CD4-positive, alpha-beta memory T cell (primary cell): ENCODE measurements at regions not wholly inside any gene's neighbourhood (a gene's known extent, or its start where the extent isn't known, plus 50 kb on each side); places are given as distances from the start of the nearest gene placed in this dataset.
A peak's percentile ranks its signal among the peaks of the same experiment; 100 is the strongest.

Experiments used
- CTCF ChIA-PET: fragments of 350-600 bp; sonication (Branson Sonifier 250); formaldehyde crosslinking; loops from one replicate; lab custom pipeline; 2021; ENCODE audit warnings: inconsistent platforms; ENCODE audit not compliant: partially characterized antibody; lab: Charles Lee
- POLR2A ChIA-PET: fragments of 350-600 bp; sonication (Branson Sonifier 250); formaldehyde crosslinking; loops from one replicate; lab custom pipeline; 2021; ENCODE audit not compliant: partially characterized antibody; lab: Charles Lee
- DNase-seq, 5 donors: peaks; one replicate each; pipeline versions ENCODE4 v3.0.0 to v3.0.0-alpha.2; 2020 to 2022; ENCODE audit warnings: mixed read lengths in 1 of 5
- H3K27ac ChIP-seq: one replicate; pipeline ENCODE4 v1.7.0; 2013; ENCODE audit warnings: low read depth, low read length
- H3K27me3 ChIP-seq: 2 replicates; pipeline ENCODE4 v1.7.0; 2013; ENCODE audit warnings: mild to moderate bottlenecking, low read length, moderate library complexity; ENCODE audit not compliant: insufficient read depth
- H3K36me3 ChIP-seq: 2 replicates; pipeline ENCODE4 v1.7.0; 2013; ENCODE audit warnings: mild to moderate bottlenecking, low read length, moderate library complexity; ENCODE audit not compliant: insufficient read depth
- H3K4me1 ChIP-seq: 2 replicates; pipeline ENCODE4 v1.7.0; 2013; ENCODE audit warnings: mild to moderate bottlenecking, low read length, moderate library complexity; ENCODE audit not compliant: insufficient read depth
- H3K4me3 ChIP-seq, 2 donors: one replicate each; pipeline ENCODE4 v1.7.0; 2013; ENCODE audit warnings: low read length in 2 of 2, mild to moderate bottlenecking in 1 of 2
- H3K9me3 ChIP-seq, 2 donors: one replicate each; pipeline ENCODE4 v1.7.0; 2013; ENCODE audit warnings: low read length in 2 of 2, control low read depth in 1 of 2; ENCODE audit not compliant: control insufficient read depth in 1 of 2
- H3K27ac Mint-ChIP-seq, 7 donors: one replicate each; pipeline ENCODE4 v1.8.0; 2020 to 2021; ENCODE audit warnings: mixed read lengths in 7 of 7, mild to moderate bottlenecking in 6 of 7, inconsistent platforms in 3 of 7, moderate library complexity in 3 of 7
- H3K27me3 Mint-ChIP-seq, 2 donors: one replicate each; pipeline ENCODE4 v1.8.0; 2020 to 2021; ENCODE audit warnings: mixed read lengths in 2 of 2
- H3K36me3 Mint-ChIP-seq, 2 donors: one replicate each; pipeline ENCODE4 v1.8.0; 2020 to 2021; ENCODE audit warnings: mixed read lengths in 2 of 2, inconsistent platforms in 1 of 2, mild to moderate bottlenecking in 1 of 2
- H3K4me1 Mint-ChIP-seq, 4 donors: one replicate each; pipeline ENCODE4 v1.8.0; 2020 to 2021; ENCODE audit warnings: mixed read lengths in 4 of 4, mild to moderate bottlenecking in 1 of 4
- H3K4me3 Mint-ChIP-seq, 8 donors: one replicate each; pipeline ENCODE4 v1.8.0; 2020 to 2021; ENCODE audit warnings: mixed read lengths in 8 of 8, mild to moderate bottlenecking in 7 of 8, moderate library complexity in 6 of 8, inconsistent platforms in 3 of 8
- H3K9me3 Mint-ChIP-seq, 8 donors: one replicate each; pipeline ENCODE4 v1.8.0; 2020 to 2021; ENCODE audit warnings: mixed read lengths in 8 of 8, mild to moderate bottlenecking in 5 of 8, inconsistent platforms in 3 of 8, moderate library complexity in 1 of 8
- intact Hi-C: fragments of 100-400 bp; cut with micrococcal nuclease; formaldehyde crosslinking; loops from one replicate; pipeline ENCODE4 v1.15.1; 2023

- H3K27me3 ChIP-seq = no peaks in the 10 kb centered on the region
- H3K4me1 ChIP-seq = no peaks in the 10 kb centered on the region
- intact Hi-C loops = no loop called here
- H3K9me3 ChIP-seq = no peaks in the 10 kb centered on the region
- CTCF ChIA-PET = interaction anchor here (1.5 to 3.1 kb wide), 2 partner anchors 17 to 29 kb away, joined by 3 to 14 read pairs; no protein-coding TSS in a partner anchor
- Mint-ChIP-seq H3K4me1 (no peaks in the 10 kb centered on the region), H3K9me3 (peaks cover 0 to 3% (median 0%) of the 10 kb centered on the region in 8 donors), H3K27ac (no peak overlapping the region), H3K36me3 (no peaks in the 10 kb centered on the region), H3K27me3 (no peaks in the 10 kb centered on the region), H3K4me3 (no peak overlapping the region)
- H3K4me3 ChIP-seq = no peak overlapping the region
- POLR2A ChIA-PET = no interaction called here
- no peak overlapping the region for H3K27ac ChIP-seq
- no peak for DNase-seq
- H3K36me3 ChIP-seq = no peaks in the 10 kb centered on the region
Observed at GRCh38 chr9:18237776-18238175, 236.2 kb upstream of the ADAMTSL1 start.

- H3K9me3 ChIP-seq = no peaks in the 10 kb centered on the region
- no peak overlapping the region for H3K4me3 ChIP-seq
- peaks cover 0 to 3% (median 2%) of the 10 kb centered on the region in 8 donors for H3K9me3 Mint-ChIP-seq
- peak overlapping the region in 1 of 7 donors; percentile 12 for H3K27ac Mint-ChIP-seq
- H3K27ac ChIP-seq = no peak overlapping the region
- H3K4me3 Mint-ChIP-seq = no peak overlapping the region
- H3K4me1 Mint-ChIP-seq = no peaks in the 10 kb centered on the region
- no peaks in the 10 kb centered on the region for H3K36me3 Mint-ChIP-seq
- peaks cover 0 to under 1% of the 10 kb centered on the region in 2 donors for H3K27me3 Mint-ChIP-seq
- ChIA-PET POLR2A (no interaction called here), CTCF (interaction anchor here (1.5 to 3.1 kb wide), 2 partner anchors 17 to 29 kb away, joined by 3 to 14 read pairs; no protein-coding TSS in a partner anchor)
- H3K4me1 ChIP-seq = no peaks in the 10 kb centered on the region
- no peaks in the 10 kb centered on the region for H3K36me3 ChIP-seq
- intact Hi-C loops = no loop called here
- DNase-seq = no peak
- H3K27me3 ChIP-seq = no peaks in the 10 kb centered on the region
Observed at GRCh38 chr9:18238254-18238653, 235.7 kb upstream of the ADAMTSL1 start.

GRCh38 chr9:18238752-18239447, 235.1 kb upstream of the ADAMTSL1 start:
- H3K27ac Mint-ChIP-seq = no peak overlapping the region
- Histone ChIP-seq H3K27ac (no peak overlapping the region), H3K36me3 (no peaks in the 10 kb centered on the region), H3K9me3 (no peaks in the 10 kb centered on the region), H3K4me3 (no peak overlapping the region), H3K4me1 (no peaks in the 10 kb centered on the region), H3K27me3 (no peaks in the 10 kb centered on the region)
- H3K36me3 Mint-ChIP-seq = no peaks in the 10 kb centered on the region
- POLR2A ChIA-PET = no interaction called here
- H3K27me3 Mint-ChIP-seq = peaks cover 0 to 4% of the 10 kb centered on the region in 2 donors
- intact Hi-C loops = no loop called here
- H3K9me3 Mint-ChIP-seq = peaks cover 0 to 6% (median 3%) of the 10 kb centered on the region in 8 donors
- no peak for DNase-seq
- CTCF ChIA-PET = interaction anchor here (3.1 kb wide), 1 partner anchor 16 kb away, joined by 14 read pairs; no protein-coding TSS in a partner anchor
- no peak overlapping the region for H3K4me3 Mint-ChIP-seq
- H3K4me1 Mint-ChIP-seq = no peaks in the 10 kb centered on the region

DNA sequence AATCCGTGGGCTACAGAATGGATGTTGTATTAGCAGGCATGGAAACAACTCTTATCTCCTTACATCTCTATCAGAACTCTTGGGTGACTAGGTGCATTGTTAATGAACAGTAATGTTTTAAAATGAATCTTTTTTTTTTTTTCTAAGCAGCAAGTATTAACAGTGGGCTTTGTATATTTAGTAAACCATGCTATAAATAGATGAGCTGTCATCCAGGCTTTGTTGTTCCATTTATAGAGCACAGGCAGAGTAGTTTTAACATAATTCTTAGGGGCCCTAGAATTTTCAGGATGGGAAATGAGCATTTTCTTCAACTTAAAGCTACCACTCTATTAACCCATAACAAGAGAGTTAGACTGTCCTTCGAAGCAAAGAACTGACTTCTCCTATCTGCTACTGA, 233.7 kb upstream of the ADAMTSL1 start:
- H3K4me1 ChIP-seq = no peaks in the 10 kb centered on the region
- H3K36me3 ChIP-seq = no peaks in the 10 kb centered on the region
- intact Hi-C loops = no loop called here
- Mint-ChIP-seq H3K9me3 (peaks cover 0 to 8% (median 4%) of the 10 kb centered on the region in 8 donors), H3K27ac (no peak overlapping the region), H3K4me3 (no peak overlapping the region), H3K27me3 (peaks cover 0 to 9% of the 10 kb centered on the region in 2 donors), H3K4me1 (no peaks in the 10 kb centered on the region), H3K36me3 (no peaks in the 10 kb centered on the region)
- H3K27me3 ChIP-seq = no peaks in the 10 kb centered on the region
- H3K9me3 ChIP-seq = no peaks in the 10 kb centered on the region
- no peak overlapping the region for H3K27ac ChIP-seq
- ChIA-PET POLR2A (no interaction called here), CTCF (no interaction called here)
- no peak overlapping the region for H3K4me3 ChIP-seq
- no peak for DNase-seq

DNA sequence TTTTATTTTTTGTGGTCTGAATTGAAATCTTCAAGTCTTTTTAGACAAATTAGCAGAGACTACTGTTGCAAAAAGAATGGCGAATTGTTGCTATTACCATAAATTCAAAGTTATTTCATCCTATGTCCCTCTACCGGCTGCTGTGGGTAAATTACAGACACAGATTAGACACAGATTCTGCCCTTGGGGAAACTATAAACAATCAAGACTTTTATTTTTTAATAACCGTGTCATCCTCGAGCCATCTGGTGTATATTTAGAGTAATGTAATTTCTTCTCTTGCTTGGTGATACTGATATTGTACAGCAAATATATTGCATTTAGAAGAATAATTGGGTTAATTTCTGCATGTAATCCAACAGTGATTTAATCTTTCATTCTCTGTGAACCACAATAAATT, 228.0 kb upstream of the ADAMTSL1 start:
- no peak overlapping the region for H3K4me3 Mint-ChIP-seq
- no peaks in the 10 kb centered on the region for H3K4me1 Mint-ChIP-seq
- Histone ChIP-seq H3K36me3 (no peaks in the 10 kb centered on the region), H3K27ac (no peak overlapping the region), H3K9me3 (no peaks in the 10 kb centered on the region), H3K27me3 (no peaks in the 10 kb centered on the region), H3K4me1 (no peaks in the 10 kb centered on the region), H3K4me3 (no peak overlapping the region)
- H3K9me3 Mint-ChIP-seq = peaks cover 0 to 8% (median 4%) of the 10 kb centered on the region in 8 donors
- DNase-seq = no peak
- no peaks in the 10 kb centered on the region for H3K36me3 Mint-ChIP-seq
- peaks cover 4 to 9% of the 10 kb centered on the region in 2 donors for H3K27me3 Mint-ChIP-seq
- ChIA-PET CTCF (no interaction called here), POLR2A (no interaction called here)
- intact Hi-C loops = no loop called here
- no peak overlapping the region for H3K27ac Mint-ChIP-seq

GRCh38 chr9:18250053-18250452, 223.9 kb upstream of the ADAMTSL1 start:
- Histone ChIP-seq H3K4me3 (no peak overlapping the region), H3K36me3 (no peaks in the 10 kb centered on the region), H3K27me3 (no peaks in the 10 kb centered on the region), H3K27ac (no peak overlapping the region), H3K4me1 (no peaks in the 10 kb centered on the region), H3K9me3 (no peaks in the 10 kb centered on the region)
- POLR2A ChIA-PET = no interaction called here
- DNase-seq = no peak
- Mint-ChIP-seq H3K27ac (no peak overlapping the region), H3K27me3 (peaks cover 2 to 4% of the 10 kb centered on the region in 2 donors), H3K4me1 (peaks cover 0 to 3% (median under 1%) of the 10 kb centered on the region in 4 donors), H3K9me3 (no peaks in the 10 kb centered on the region), H3K36me3 (no peaks in the 10 kb centered on the region), H3K4me3 (no peak overlapping the region)
- CTCF ChIA-PET = no interaction called here
- intact Hi-C loops = no loop called here

- H3K4me1 ChIP-seq = no peaks in the 10 kb centered on the region
- CTCF ChIA-PET = interaction anchor here (0.6 to 5.3 kb wide), 17 partner anchors 11 to 1207 kb away, joined by 3 to 67 read pairs (median 4); no protein-coding TSS in a partner anchor
- H3K9me3 ChIP-seq = no peaks in the 10 kb centered on the region
- intact Hi-C loops = no loop called here
- Mint-ChIP-seq H3K9me3 (no peaks in the 10 kb centered on the region), H3K27ac (no peak overlapping the region), H3K36me3 (no peaks in the 10 kb centered on the region), H3K4me1 (peaks cover 0 to 4% (median 2%) of the 10 kb centered on the region in 4 donors), H3K4me3 (no peak overlapping the region), H3K27me3 (peaks cover 7% of the 10 kb centered on the region in 2 donors)
- no peak for DNase-seq
- POLR2A ChIA-PET = no interaction called here
- no peak overlapping the region for H3K4me3 ChIP-seq
- H3K27ac ChIP-seq = no peak overlapping the region
- H3K27me3 ChIP-seq = no peaks in the 10 kb centered on the region
- no peaks in the 10 kb centered on the region for H3K36me3 ChIP-seq
Observed at GRCh38 chr9:18253950-18254349, 220.0 kb upstream of the ADAMTSL1 start.
